ENCODE measurements at regions not wholly inside any gene's neighbourhood (a gene's known extent, or its start where the extent isn't known, plus 50 kb on each side); places are given as distances from the start of the nearest gene placed in this dataset.

DNA sequence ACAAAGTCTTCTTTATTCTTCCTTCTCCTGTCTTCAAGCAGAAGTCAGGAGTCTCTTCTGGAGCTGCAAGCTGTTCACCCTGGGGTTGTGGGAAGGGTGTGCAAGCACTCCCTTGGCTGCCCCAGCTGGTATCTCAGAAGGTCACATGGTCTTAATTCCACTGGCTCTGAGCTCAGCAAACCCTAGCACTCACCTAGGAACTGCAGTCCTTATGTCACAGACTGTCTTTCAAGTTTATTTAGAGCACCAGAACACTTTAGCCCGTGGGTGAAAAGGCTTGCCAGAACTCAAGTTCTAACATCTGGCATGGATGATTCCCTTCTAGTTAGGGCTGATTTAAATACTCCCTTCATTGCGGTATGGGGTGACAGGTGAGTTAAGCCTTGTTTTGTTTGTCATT, 379.0 kb downstream of the CCER1 start:
- TF ChIP-seq, protein P1, sequence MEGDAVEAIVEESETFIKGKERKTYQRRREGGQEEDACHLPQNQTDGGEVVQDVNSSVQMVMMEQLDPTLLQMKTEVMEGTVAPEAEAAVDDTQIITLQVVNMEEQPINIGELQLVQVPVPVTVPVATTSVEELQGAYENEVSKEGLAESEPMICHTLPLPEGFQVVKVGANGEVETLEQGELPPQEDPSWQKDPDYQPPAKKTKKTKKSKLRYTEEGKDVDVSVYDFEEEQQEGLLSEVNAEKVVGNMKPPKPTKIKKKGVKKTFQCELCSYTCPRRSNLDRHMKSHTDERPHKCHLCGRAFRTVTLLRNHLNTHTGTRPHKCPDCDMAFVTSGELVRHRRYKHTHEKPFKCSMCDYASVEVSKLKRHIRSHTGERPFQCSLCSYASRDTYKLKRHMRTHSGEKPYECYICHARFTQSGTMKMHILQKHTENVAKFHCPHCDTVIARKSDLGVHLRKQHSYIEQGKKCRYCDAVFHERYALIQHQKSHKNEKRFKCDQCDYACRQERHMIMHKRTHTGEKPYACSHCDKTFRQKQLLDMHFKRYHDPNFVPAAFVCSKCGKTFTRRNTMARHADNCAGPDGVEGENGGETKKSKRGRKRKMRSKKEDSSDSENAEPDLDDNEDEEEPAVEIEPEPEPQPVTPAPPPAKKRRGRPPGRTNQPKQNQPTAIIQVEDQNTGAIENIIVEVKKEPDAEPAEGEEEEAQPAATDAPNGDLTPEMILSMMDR (IDR thresholded peaks at IDR 0.05; ENCODE audit: low read length): no peak
- TF ChIP-seq EZH2 (optimal IDR thresholded peaks at IDR 0.05; ENCODE audit: low read depth, low read length): no peak
